AG10803 (cell line): ENCODE measurements at regions not wholly inside any gene's neighbourhood (a gene's known extent, or its start where the extent isn't known, plus 50 kb on each side); places are given as distances from the start of the nearest gene placed in this dataset.

Source experiments
- DNase-seq: peaks from one replicate; pipeline ENCODE4 v3.0.0; 2010; ENCODE audit warnings: low read depth
- H3K4me3 ChIP-seq: 2 replicates; pipeline ENCODE4 v1.5.1; 2011; ENCODE audit warnings: mild to moderate bottlenecking, low read length, control low read depth
- CTCF ChIP-seq: conservative IDR thresholded peaks from 2 replicates; pipeline ENCODE4 v1.5.1; 2011; ENCODE audit warnings: mild to moderate bottlenecking, low read length, control low read depth, inconsistent platforms

DNA sequence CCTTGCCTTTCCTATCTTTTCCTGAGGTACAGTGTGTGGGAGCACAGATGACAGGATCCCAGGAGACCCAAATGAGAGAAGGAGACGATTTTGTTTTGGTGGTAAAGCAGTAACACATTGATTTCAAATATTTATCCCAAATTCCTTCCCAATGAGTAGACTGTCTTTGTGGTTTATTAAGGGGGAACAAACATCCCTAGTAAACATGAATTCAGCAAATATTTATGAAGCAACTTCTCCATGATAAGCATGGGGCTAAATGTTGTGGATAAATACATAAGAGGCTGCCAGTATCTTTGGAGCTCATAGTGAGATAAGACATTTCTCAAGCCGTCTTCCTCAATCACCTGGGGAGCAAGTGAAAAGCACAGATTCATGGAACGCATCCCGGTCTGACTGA, 460.8 kb upstream of the CFAP20DC start:
- peak; percentile 67 for DNase-seq
- no peak overlapping the region for H3K4me3 ChIP-seq
- TF ChIP-seq CTCF = no peak

DNA sequence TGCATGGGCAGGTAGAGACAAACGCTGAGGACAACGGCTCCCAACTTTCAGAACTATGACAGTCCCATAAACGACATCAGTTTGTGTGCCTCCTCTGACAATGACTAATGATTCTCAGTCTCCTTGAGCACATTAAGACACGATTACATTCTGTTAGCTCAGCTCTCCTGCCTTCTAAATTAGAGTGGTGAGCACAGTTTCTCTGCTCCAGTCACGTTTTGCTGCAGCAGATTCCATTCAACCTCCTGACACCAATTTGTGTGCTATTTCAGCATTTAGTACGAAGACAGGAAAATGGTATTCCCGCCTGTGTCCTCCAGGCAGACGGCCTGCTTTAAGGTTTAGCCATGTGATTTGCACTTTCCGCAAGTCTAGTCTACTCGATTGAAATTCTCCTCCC, 458.4 kb upstream of the CFAP20DC start:
- H3K4me3 ChIP-seq = no peak overlapping the region
- no peak for TF ChIP-seq CTCF
- DNase-seq = no peak

- no peak for TF ChIP-seq CTCF
- H3K4me3 ChIP-seq = no peak overlapping the region
- no peak for DNase-seq
Observed at GRCh38 chr3:59506191-59506590, 456.4 kb upstream of the CFAP20DC start.

GRCh38 chr3:59503441-59503840, 453.6 kb upstream of the CFAP20DC start:
- no peak for TF ChIP-seq CTCF
- H3K4me3 ChIP-seq = no peak overlapping the region
- no peak for DNase-seq

- TF ChIP-seq CTCF = no peak
- no peak overlapping the region for H3K4me3 ChIP-seq
- DNase-seq = peak; percentile 89
Observed at GRCh38 chr3:59502806-59503205, 453.0 kb upstream of the CFAP20DC start.

DNA sequence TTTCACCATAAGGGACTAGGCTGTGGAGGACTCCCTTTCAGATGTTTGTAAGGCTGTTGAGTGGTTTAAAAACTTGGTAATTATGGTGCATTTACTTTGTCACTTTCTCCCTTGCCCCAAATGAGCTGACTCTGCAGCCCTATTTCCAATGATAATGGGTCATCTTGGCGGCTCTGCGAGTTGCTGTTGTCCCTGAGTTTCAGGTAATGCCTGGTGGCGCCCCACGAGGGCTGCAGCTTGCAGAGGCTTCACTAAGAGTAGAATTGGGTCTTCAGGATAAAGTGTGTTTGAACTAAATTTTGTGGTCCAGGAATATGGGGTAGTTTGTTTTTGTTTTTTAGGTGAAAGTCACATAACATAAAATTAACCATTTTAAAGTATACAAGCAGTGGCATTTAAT, 450.1 kb upstream of the CFAP20DC start:
- no peak overlapping the region for H3K4me3 ChIP-seq
- no peak for TF ChIP-seq CTCF
- DNase-seq = no peak

- no peak for TF ChIP-seq CTCF
- no peak overlapping the region for H3K4me3 ChIP-seq
- no peak for DNase-seq
Observed at GRCh38 chr3:59499000-59499399, 449.2 kb upstream of the CFAP20DC start.
